ENCODE measurements at regions not wholly inside any gene's neighbourhood (a gene's known extent, or its start where the extent isn't known, plus 50 kb on each side); places are given as distances from the start of the nearest gene placed in this dataset.

- H3K27ac ChIP-seq (ENCODE audit: low read length) = no peak overlapping the region
- POLR2A ChIA-PET = no interaction called here
- TF ChIP-seq REST (IDR thresholded peaks at IDR 0.05; ENCODE audit: insufficient read depth in 1 of 2, low read depth in 2 of 2, low read length in 1 of 2) (no peak), SIN3A (IDR thresholded peaks at IDR 0.05; ENCODE audit: borderline replicate concordance, insufficient read depth, low read depth, low read length) (no peak), CTCF (IDR thresholded peaks at IDR 0.05) (no peak), POLR2AphosphoS5 (IDR thresholded peaks at IDR 0.05; ENCODE audit: low read depth, low read length) (no peak), TCF7L2 (IDR thresholded peaks at IDR 0.05; ENCODE audit: low read depth, low read length) (no peak)
- no peaks in the 10 kb centered on the region for H3K36me3 ChIP-seq (ENCODE audit: control insufficient read depth, insufficient read depth, low read length)
- in situ Hi-C loops (cut with HindIII; ENCODE audit: low pct_unique_long_range_greater_than_20kb, low sequenced_read_pairs) (no loop called here), intact Hi-C loops (cut with micrococcal nuclease; ENCODE audit: unreplicated experiment) (no loop called here)
- CTCF ChIA-PET = no interaction called here
- H3K9me3 ChIP-seq (ENCODE audit: control insufficient read depth, insufficient read depth, low read depth, low read length) = no peaks in the 10 kb centered on the region
- DNase-seq (ENCODE audit: low read depth, low spot score) (no peak), ATAC-seq (no peak)
- H3K4me1 ChIP-seq (ENCODE audit: control insufficient read depth, insufficient read depth, low read length) = no peaks in the 10 kb centered on the region
- BruUV-seq (replicated peaks) = no TSS peak
- H3K4me3 ChIP-seq (ENCODE audit: low read depth in 2 of 2, low read length in 2 of 2) = no peak overlapping the region
- no peaks in the 10 kb centered on the region for H3K27me3 ChIP-seq (ENCODE audit: control insufficient read depth, insufficient read depth, low read length)
Observed at GRCh38 chr1:244287726-244288125, 164.0 kb downstream of the ADSS2 start.

- no TSS peak for BruUV-seq (replicated peaks)
- no peaks in the 10 kb centered on the region for H3K9me3 ChIP-seq (ENCODE audit: control insufficient read depth, insufficient read depth, low read depth, low read length)
- no peak for ATAC-seq
- no peaks in the 10 kb centered on the region for H3K4me1 ChIP-seq (ENCODE audit: control insufficient read depth, insufficient read depth, low read length)
- H3K27ac ChIP-seq (ENCODE audit: low read length) = no peak overlapping the region
- no peaks in the 10 kb centered on the region for H3K36me3 ChIP-seq (ENCODE audit: control insufficient read depth, insufficient read depth, low read length)
- intact Hi-C loops (cut with micrococcal nuclease; ENCODE audit: unreplicated experiment) = no loop called here
- no peak overlapping the region for H3K4me3 ChIP-seq (ENCODE audit: low read depth in 2 of 2, low read length in 2 of 2)
- H3K27me3 ChIP-seq (ENCODE audit: control insufficient read depth, insufficient read depth, low read length) = no peaks in the 10 kb centered on the region
- POLR2A ChIA-PET = interaction anchor here (0.5 kb wide), 1 partner anchor 1961 kb away, joined by 5 read pairs; no protein-coding TSS in a partner anchor
- DNase-seq (ENCODE audit: low read depth, low spot score) = no peak
- TF ChIP-seq CTCF (IDR thresholded peaks at IDR 0.05) (no peak), POLR2AphosphoS5 (IDR thresholded peaks at IDR 0.05; ENCODE audit: low read depth, low read length) (no peak), SIN3A (IDR thresholded peaks at IDR 0.05; ENCODE audit: borderline replicate concordance, insufficient read depth, low read depth, low read length) (no peak), REST (IDR thresholded peaks at IDR 0.05; ENCODE audit: insufficient read depth in 1 of 2, low read depth in 2 of 2, low read length in 1 of 2) (no peak), TCF7L2 (IDR thresholded peaks at IDR 0.05; ENCODE audit: low read depth, low read length) (no peak)
- in situ Hi-C loops (cut with HindIII; ENCODE audit: low pct_unique_long_range_greater_than_20kb, low sequenced_read_pairs) = no loop called here
- CTCF ChIA-PET = interaction anchor here (0.6 kb wide), 1 partner anchor 11 kb away, joined by 4 read pairs; no protein-coding TSS in a partner anchor
Observed at GRCh38 chr1:244288663-244289062, 163.0 kb downstream of the ADSS2 start.

Measured in Panc1 (cell line).